ENCODE measurements at regions not wholly inside any gene's neighbourhood (a gene's known extent, or its start where the extent isn't known, plus 50 kb on each side); places are given as distances from the start of the nearest gene placed in this dataset.

DNA sequence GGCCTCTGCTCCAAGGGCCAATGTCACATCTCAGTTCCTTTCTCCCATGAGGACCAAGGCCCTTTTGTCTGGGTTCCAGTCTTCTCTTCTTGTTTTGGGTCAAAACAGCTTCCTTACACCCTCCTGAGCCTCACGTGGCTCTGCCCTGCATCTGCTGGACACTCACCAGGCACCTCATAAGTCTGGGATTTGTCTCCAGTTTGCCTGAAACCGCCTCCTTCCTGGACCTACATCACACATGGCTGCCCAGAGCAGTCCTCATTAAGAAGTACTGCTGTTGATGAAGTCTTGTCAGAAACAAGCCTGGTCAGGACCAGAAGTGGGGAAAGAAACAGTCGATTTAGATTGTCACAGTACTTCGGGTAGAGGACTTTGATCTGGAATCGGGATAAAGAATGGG lies 173.4 kb upstream of the BMPER start:
- Histone ChIP-seq H3K27ac (ENCODE audit: low read length in 2 of 2) (no peak overlapping the region), H3K4me3 (ENCODE audit: control extremely low read depth in 1 of 5, extremely low read depth in 1 of 5, insufficient read depth in 1 of 5, low read depth in 2 of 5, low read length in 4 of 5) (no peak overlapping the region), H3K4me1 (ENCODE audit: control insufficient read depth in 2 of 2, insufficient read depth in 2 of 2, low read length in 2 of 2) (no peaks in the 10 kb centered on the region), H3K9ac (ENCODE audit: low read length) (no peak overlapping the region), H3K4me2 (replicated peaks; ENCODE audit: low read depth, low read length, poor library complexity, severe bottlenecking) (no peak overlapping the region), H3K36me3 (replicated peaks in 1 of 2; ENCODE audit: control extremely low read depth in 1 of 2, control insufficient read depth in 1 of 2, extremely low read depth in 1 of 2, insufficient read depth in 2 of 2, low read length in 1 of 2) (no peaks in the 10 kb centered on the region), H3K27me3 (replicated peaks in 1 of 4; ENCODE audit: control extremely low read depth in 1 of 4, control insufficient read depth in 3 of 4, insufficient read depth in 4 of 4, low read length in 3 of 4) (no peaks in the 10 kb centered on the region), H3K9me3 (ENCODE audit: control extremely low read depth in 1 of 3, control insufficient read depth in 2 of 3, insufficient read depth in 1 of 3, low read length in 2 of 3) (peaks cover 0 to 2% (median 0%) of the 10 kb centered on the region in 3 donors), H3K79me2 (ENCODE audit: control insufficient read depth, insufficient read depth, low read length) (no peaks in the 10 kb centered on the region), H2AFZ (ENCODE audit: insufficient read depth, low read depth, low read length, poor library complexity, severe bottlenecking) (no peak overlapping the region), H4K20me1 (ENCODE audit: control insufficient read depth, insufficient read depth, low read length, poor library complexity, severe bottlenecking) (no peaks in the 10 kb centered on the region)
- ATAC-seq (ENCODE audit: low read depth): no peak
- CTCF ChIA-PET: interaction anchor here (1.4 kb wide), 2 partner anchors 16 to 24 kb away, joined by 4 read pairs; no protein-coding TSS in a partner anchor
- no peaks in the 10 kb centered on the region for H3K27me3 Mint-ChIP-seq
- no peaks in the 10 kb centered on the region for H3K4me1 Mint-ChIP-seq
- POLR2A ChIA-PET: no interaction called here
- 100% methylated on average over 1 of the region's 5 CpGs for WGBS (ENCODE audit: insufficient coverage)
- no peak overlapping the region for H3K4me3 Mint-ChIP-seq
- no peak for TF ChIP-seq EZH2 (IDR thresholded peaks at IDR 0.05; ENCODE audit: borderline replicate concordance, insufficient read depth, low read depth, low read length, poor library complexity, severe bottlenecking)
- TF ChIP-seq, protein P1, sequence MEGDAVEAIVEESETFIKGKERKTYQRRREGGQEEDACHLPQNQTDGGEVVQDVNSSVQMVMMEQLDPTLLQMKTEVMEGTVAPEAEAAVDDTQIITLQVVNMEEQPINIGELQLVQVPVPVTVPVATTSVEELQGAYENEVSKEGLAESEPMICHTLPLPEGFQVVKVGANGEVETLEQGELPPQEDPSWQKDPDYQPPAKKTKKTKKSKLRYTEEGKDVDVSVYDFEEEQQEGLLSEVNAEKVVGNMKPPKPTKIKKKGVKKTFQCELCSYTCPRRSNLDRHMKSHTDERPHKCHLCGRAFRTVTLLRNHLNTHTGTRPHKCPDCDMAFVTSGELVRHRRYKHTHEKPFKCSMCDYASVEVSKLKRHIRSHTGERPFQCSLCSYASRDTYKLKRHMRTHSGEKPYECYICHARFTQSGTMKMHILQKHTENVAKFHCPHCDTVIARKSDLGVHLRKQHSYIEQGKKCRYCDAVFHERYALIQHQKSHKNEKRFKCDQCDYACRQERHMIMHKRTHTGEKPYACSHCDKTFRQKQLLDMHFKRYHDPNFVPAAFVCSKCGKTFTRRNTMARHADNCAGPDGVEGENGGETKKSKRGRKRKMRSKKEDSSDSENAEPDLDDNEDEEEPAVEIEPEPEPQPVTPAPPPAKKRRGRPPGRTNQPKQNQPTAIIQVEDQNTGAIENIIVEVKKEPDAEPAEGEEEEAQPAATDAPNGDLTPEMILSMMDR (IDR thresholded peaks at IDR 0.05): no peak
- no peak for DNase-seq
- no peak overlapping the region for H3K27ac Mint-ChIP-seq
- no peaks in the 10 kb centered on the region for H3K9me3 Mint-ChIP-seq (ENCODE audit: insufficient read depth)
- intact Hi-C loops (cut with micrococcal nuclease): no loop called here

DNA sequence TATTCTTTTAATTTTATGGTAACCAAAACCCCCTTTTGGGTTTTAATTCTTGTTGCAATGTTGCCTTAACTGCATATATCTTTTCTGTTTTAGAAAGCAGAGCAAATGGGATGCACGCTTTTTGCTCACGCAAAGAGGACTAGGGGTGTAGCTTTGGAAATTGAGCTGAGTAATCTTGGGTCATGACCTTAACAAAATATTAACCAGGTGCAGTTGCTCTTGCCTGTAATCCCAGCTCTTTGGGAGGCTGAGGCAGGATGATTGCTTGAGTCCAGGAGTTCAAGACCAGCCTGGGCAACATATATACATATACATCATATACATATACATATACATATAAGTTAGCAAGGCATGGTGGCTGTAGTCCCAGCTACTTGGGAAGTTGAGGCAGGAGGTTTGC lies 172.9 kb upstream of the BMPER start:
- Mint-ChIP-seq H3K27ac (no peak overlapping the region), H3K4me3 (no peak overlapping the region), H3K4me1 (no peaks in the 10 kb centered on the region), H3K27me3 (no peaks in the 10 kb centered on the region), H3K9me3 (ENCODE audit: insufficient read depth) (no peaks in the 10 kb centered on the region)
- Histone ChIP-seq H4K20me1 (ENCODE audit: control insufficient read depth, insufficient read depth, low read length, poor library complexity, severe bottlenecking) (no peaks in the 10 kb centered on the region), H3K4me3 (ENCODE audit: control extremely low read depth in 1 of 5, extremely low read depth in 1 of 5, insufficient read depth in 1 of 5, low read depth in 2 of 5, low read length in 4 of 5) (no peak overlapping the region), H2AFZ (ENCODE audit: insufficient read depth, low read depth, low read length, poor library complexity, severe bottlenecking) (no peak overlapping the region), H3K9ac (ENCODE audit: low read length) (no peak overlapping the region), H3K79me2 (ENCODE audit: control insufficient read depth, insufficient read depth, low read length) (no peaks in the 10 kb centered on the region), H3K4me1 (ENCODE audit: control insufficient read depth in 2 of 2, insufficient read depth in 2 of 2, low read length in 2 of 2) (no peaks in the 10 kb centered on the region), H3K4me2 (replicated peaks; ENCODE audit: low read depth, low read length, poor library complexity, severe bottlenecking) (no peak overlapping the region), H3K9me3 (ENCODE audit: control extremely low read depth in 1 of 3, control insufficient read depth in 2 of 3, insufficient read depth in 1 of 3, low read length in 2 of 3) (peaks cover 0 to 2% (median 0%) of the 10 kb centered on the region in 3 donors), H3K27me3 (replicated peaks in 1 of 4; ENCODE audit: control extremely low read depth in 1 of 4, control insufficient read depth in 3 of 4, insufficient read depth in 4 of 4, low read length in 3 of 4) (no peaks in the 10 kb centered on the region), H3K36me3 (replicated peaks in 1 of 2; ENCODE audit: control extremely low read depth in 1 of 2, control insufficient read depth in 1 of 2, extremely low read depth in 1 of 2, insufficient read depth in 2 of 2, low read length in 1 of 2) (no peaks in the 10 kb centered on the region), H3K27ac (ENCODE audit: low read length in 2 of 2) (no peak overlapping the region)
- intact Hi-C loops (cut with micrococcal nuclease): no loop called here
- CTCF ChIA-PET: interaction anchor here (1.4 kb wide), 2 partner anchors 17 to 23 kb away, joined by 4 read pairs; no protein-coding TSS in a partner anchor
- no peak for TF ChIP-seq EZH2 (IDR thresholded peaks at IDR 0.05; ENCODE audit: borderline replicate concordance, insufficient read depth, low read depth, low read length, poor library complexity, severe bottlenecking)
- TF ChIP-seq, protein P1 (IDR thresholded peaks at IDR 0.05): no peak
- ATAC-seq (ENCODE audit: low read depth): no peak
- no CpG with 5 or more reads among the region's 2 CpGs for WGBS (ENCODE audit: insufficient coverage)
- POLR2A ChIA-PET: no interaction called here
- DNase-seq: no peak
